OCI-LY3 (cell line): ENCODE measurements at regions not wholly inside any gene's neighbourhood (a gene's known extent, or its start where the extent isn't known, plus 50 kb on each side); places are given as distances from the start of the nearest gene placed in this dataset.

Experiments used
- H2AFZ ChIP-seq: fragments of 200-600, 300-600 bp; shearing (Covaris generic); 2 replicates; pipeline ENCODE4 v1.6.0; 2014; ENCODE audit warnings: antibody characterized with exemption, low read depth, low read length
- H3K27ac ChIP-seq: fragments of 200-600, 300-600 bp; sonication (generic); 2 replicates; pipeline ENCODE4 v1.5.1; 2014; ENCODE audit warnings: mild to moderate bottlenecking, low read length, moderate library complexity, mixed read lengths
- H3K27me3 ChIP-seq: fragments of 200-600, 300-600 bp; sonication (generic); 2 replicates; pipeline ENCODE4 v1.6.1; 2014; ENCODE audit warnings: low read depth, low read length, mixed read lengths
- H3K36me3 ChIP-seq: fragments of 200-600, 300-600 bp; sonication (generic); replicated peaks from 2 replicates; pipeline ENCODE3; 2014; ENCODE audit warnings: low read depth, low read length, mixed read lengths
- H3K4me1 ChIP-seq: fragments of 300-600, 200-600 bp; sonication (generic); 2 replicates; pipeline ENCODE4 v1.6.1; 2014; ENCODE audit warnings: low read length, mixed read lengths
- H3K4me2 ChIP-seq: fragments of 200-600, 300-600 bp; sonication (generic); 2 replicates; pipeline ENCODE4 v1.6.1; 2014; ENCODE audit warnings: low read length, mixed read lengths
- H3K4me3 ChIP-seq: fragments of 300-600, 200-600 bp; sonication (generic); 2 replicates; pipeline ENCODE4 v1.5.1; 2014; ENCODE audit warnings: antibody characterized with exemption, mild to moderate bottlenecking, low read length, moderate library complexity
- H3K79me2 ChIP-seq: fragments of 300-600, 200-600 bp; shearing (Covaris generic); 2 replicates; pipeline ENCODE4 v1.6.1; 2014; ENCODE audit warnings: mild to moderate bottlenecking, low read length, mixed read lengths
- H3K9ac ChIP-seq: fragments of 300-600, 200-600 bp; shearing (Covaris generic); 2 replicates; pipeline ENCODE4 v1.6.0; 2014; ENCODE audit warnings: mild to moderate bottlenecking, low read length, moderate library complexity
- H3K9me3 ChIP-seq: fragments of 200-600, 300-600 bp; shearing (Covaris generic); 2 replicates; pipeline ENCODE4 v1.6.1; 2014; ENCODE audit warnings: low read length, mixed read lengths; ENCODE audit not compliant: insufficient read depth
- H4K20me1 ChIP-seq: fragments of 200-600, 300-600 bp; sonication (generic); 2 replicates; pipeline ENCODE4 v1.6.1; 2016; ENCODE audit warnings: low read length, mixed read lengths; ENCODE audit not compliant: insufficient read depth
- EZH2phosphoT487 ChIP-seq: fragments of 200-600 bp; shearing (Covaris generic); IDR thresholded peaks from 2 replicates; pipeline ENCODE4 v1.6.1; 2018; ENCODE audit warnings: antibody characterized with exemption, mixed run types, low read depth
- TF ChIP-seq, protein P1 (sequence below): fragments of 200-600, 300-600 bp; sonication (generic); IDR thresholded peaks from 2 replicates; pipeline ENCODE4 v1.5.1; 2014; ENCODE audit warnings: antibody characterized with exemption, low read length, low read depth

DNA sequence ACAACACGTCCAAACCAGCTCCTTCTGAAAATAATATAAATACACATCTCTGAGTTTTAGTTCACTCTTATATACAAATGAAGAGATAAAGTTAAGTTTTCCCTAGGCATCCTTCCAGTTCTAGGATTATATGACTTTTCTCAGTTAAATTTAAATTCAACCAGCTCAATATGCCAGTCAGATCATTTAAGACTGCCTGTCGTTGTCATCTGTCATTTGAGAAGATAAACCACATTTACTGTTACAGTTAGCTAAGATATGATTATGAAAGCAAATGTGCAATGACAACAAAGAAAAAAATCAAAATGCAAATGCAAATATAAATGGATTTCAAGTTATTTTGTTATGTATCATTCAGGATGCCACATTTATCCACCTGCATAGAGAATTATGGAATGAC lies 671.7 kb upstream of the GOT2 start:
- Histone ChIP-seq H3K9ac (no peak overlapping the region), H3K4me3 (no peak overlapping the region), H3K4me1 (no peaks in the 10 kb centered on the region), H3K4me2 (no peak overlapping the region), H3K27ac (no peak overlapping the region), H3K79me2 (no peaks in the 10 kb centered on the region), H3K9me3 (no peaks in the 10 kb centered on the region), H4K20me1 (no peaks in the 10 kb centered on the region), H3K27me3 (0 out of 2 replicates have a peak, but pooled peaks cover 2% of the 10 kb centered on the region), H3K36me3 (no peaks in the 10 kb centered on the region), H2AFZ (no peak overlapping the region)
- no peak for TF ChIP-seq EZH2phosphoT487
- TF ChIP-seq, protein P1, sequence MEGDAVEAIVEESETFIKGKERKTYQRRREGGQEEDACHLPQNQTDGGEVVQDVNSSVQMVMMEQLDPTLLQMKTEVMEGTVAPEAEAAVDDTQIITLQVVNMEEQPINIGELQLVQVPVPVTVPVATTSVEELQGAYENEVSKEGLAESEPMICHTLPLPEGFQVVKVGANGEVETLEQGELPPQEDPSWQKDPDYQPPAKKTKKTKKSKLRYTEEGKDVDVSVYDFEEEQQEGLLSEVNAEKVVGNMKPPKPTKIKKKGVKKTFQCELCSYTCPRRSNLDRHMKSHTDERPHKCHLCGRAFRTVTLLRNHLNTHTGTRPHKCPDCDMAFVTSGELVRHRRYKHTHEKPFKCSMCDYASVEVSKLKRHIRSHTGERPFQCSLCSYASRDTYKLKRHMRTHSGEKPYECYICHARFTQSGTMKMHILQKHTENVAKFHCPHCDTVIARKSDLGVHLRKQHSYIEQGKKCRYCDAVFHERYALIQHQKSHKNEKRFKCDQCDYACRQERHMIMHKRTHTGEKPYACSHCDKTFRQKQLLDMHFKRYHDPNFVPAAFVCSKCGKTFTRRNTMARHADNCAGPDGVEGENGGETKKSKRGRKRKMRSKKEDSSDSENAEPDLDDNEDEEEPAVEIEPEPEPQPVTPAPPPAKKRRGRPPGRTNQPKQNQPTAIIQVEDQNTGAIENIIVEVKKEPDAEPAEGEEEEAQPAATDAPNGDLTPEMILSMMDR, result no peak

DNA sequence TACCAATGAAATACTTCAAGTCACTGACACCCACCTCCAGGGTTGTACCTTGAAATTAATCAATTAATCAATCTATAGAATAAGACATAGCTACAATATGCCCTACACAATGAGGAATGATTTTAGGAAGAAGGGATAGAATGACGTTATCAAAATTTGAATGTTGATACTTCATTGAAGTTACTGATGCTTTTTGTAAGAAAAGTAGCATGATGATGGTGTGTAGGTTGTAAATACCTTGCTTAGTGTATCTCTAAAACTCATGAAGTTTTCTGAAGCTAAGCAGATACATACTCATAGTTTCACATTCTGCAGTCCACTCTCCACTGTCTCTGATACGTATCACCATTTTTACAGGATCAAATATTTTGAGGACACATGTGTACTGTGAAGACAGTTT lies 670.4 kb upstream of the GOT2 start:
- H3K4me2 ChIP-seq, result no peak overlapping the region
- no peak overlapping the region for H3K4me3 ChIP-seq
- H3K27ac ChIP-seq, result no peak overlapping the region
- H3K9ac ChIP-seq, result no peak overlapping the region
- H4K20me1 ChIP-seq, result no peaks in the 10 kb centered on the region
- TF ChIP-seq, protein P1, result no peak
- no peak for TF ChIP-seq EZH2phosphoT487
- 0 out of 2 replicates have a peak, but pooled peaks cover 3% of the 10 kb centered on the region for H3K27me3 ChIP-seq
- no peaks in the 10 kb centered on the region for H3K36me3 ChIP-seq
- H2AFZ ChIP-seq, result no peak overlapping the region
- H3K4me1 ChIP-seq, result no peaks in the 10 kb centered on the region
- H3K79me2 ChIP-seq, result no peaks in the 10 kb centered on the region
- H3K9me3 ChIP-seq, result no peaks in the 10 kb centered on the region

DNA sequence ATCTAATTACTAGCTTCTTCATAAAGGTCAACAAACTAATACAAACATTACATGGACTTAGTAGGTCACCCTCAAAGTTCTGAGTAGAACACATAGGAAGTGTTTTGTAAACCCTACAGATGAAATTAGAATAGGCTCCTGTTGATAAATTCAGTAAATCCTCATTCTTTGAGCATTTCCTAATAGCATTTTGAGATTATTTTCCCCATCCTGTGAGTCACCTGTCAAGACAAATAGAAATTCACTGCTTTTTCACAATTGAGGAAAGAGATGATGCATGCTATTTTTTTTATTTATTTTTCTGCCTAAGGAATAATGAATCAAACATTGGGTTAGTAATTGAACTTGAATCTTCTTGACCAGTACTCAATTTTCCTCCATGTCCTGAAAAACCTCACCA lies 666.7 kb upstream of the GOT2 start:
- H3K36me3 ChIP-seq, result no peaks in the 10 kb centered on the region

DNA sequence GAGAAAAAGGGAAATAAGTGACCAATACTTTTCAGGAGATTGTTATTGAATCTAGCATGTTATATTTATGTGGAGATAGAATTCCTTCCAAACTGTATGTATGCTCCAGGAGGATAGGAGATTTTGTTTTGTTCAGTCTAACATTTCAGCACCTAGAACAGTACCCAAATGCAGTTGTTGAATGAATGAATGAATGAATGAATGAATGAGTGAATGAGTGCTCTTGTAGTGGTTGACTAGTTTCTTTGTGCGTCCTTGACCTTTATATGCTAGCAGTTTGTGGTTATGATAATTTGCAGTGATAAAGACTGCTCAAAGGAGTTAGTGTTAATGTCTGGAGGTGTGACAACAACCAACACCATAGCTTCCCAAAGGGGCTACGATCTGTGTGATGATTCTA lies 663.5 kb upstream of the GOT2 start:
- no peak overlapping the region for H3K4me2 ChIP-seq
- H3K27me3 ChIP-seq, result 0 out of 2 replicates have a peak, but pooled peaks cover 3% of the 10 kb centered on the region

More for the DNA sequence above, 666.7 kb upstream of the GOT2 start:
- Histone ChIP-seq H3K27ac (no peak overlapping the region), H3K27me3 (0 out of 2 replicates have a peak, but pooled peaks cover 3% of the 10 kb centered on the region), H3K4me1 (no peaks in the 10 kb centered on the region), H4K20me1 (no peaks in the 10 kb centered on the region), H3K79me2 (no peaks in the 10 kb centered on the region), H2AFZ (no peak overlapping the region), H3K4me3 (no peak overlapping the region), H3K9me3 (no peaks in the 10 kb centered on the region), H3K9ac (no peak overlapping the region), H3K4me2 (no peak overlapping the region)
- no peak for TF ChIP-seq EZH2phosphoT487
- TF ChIP-seq, protein P1, result no peak

More for the DNA sequence above, 663.5 kb upstream of the GOT2 start:
- Histone ChIP-seq H3K9me3 (no peaks in the 10 kb centered on the region), H3K4me3 (no peak overlapping the region), H4K20me1 (no peaks in the 10 kb centered on the region), H3K36me3 (no peaks in the 10 kb centered on the region), H3K79me2 (no peaks in the 10 kb centered on the region), H3K9ac (no peak overlapping the region), H3K4me1 (no peaks in the 10 kb centered on the region), H2AFZ (no peak overlapping the region), H3K27ac (no peak overlapping the region)
- TF ChIP-seq, protein P1, result no peak
- no peak for TF ChIP-seq EZH2phosphoT487
